IMR-90 (cell line): ENCODE measurements at regions not wholly inside any gene's neighbourhood (a gene's known extent, or its start where the extent isn't known, plus 50 kb on each side); places are given as distances from the start of the nearest gene placed in this dataset.

ENCODE experiments used
- BHLHE40 ChIP-seq: fragments of 150-350 bp; IDR thresholded peaks from 2 replicates; pipeline ENCODE4 v1.6.1; 2016; ENCODE audit warnings: mild to moderate bottlenecking, low read depth, low read length
- CHD1 ChIP-seq: IDR thresholded peaks from 2 replicates; pipeline ENCODE4 v1.6.1; 2012; ENCODE audit warnings: low read depth, low read length, improper control_type of control experiment
- RCOR1 ChIP-seq: IDR thresholded peaks from 2 replicates; pipeline ENCODE4 v1.6.1; 2012; ENCODE audit warnings: mild to moderate bottlenecking, low read length, improper control_type of control experiment; ENCODE audit not compliant: insufficient replicate concordance
- RFX5 ChIP-seq: IDR thresholded peaks from 2 replicates; pipeline ENCODE4 v1.8.0; 2012; ENCODE audit warnings: low read depth, mild to moderate bottlenecking, low read length, moderate library complexity
- SMC3 ChIP-seq: fragments of 150-350 bp; IDR thresholded peaks from 2 replicates; pipeline ENCODE4 v1.6.1; 2016; ENCODE audit warnings: low read depth, mild to moderate bottlenecking, antibody characterized with exemption, low read length, moderate library complexity
- TF ChIP-seq, protein P1 (sequence below): conservative IDR thresholded peaks from 2 replicates; pipeline ENCODE4 v1.5.1; 2012; ENCODE audit warnings: mild to moderate bottlenecking, low read depth, low read length, improper control_type of control experiment

DNA sequence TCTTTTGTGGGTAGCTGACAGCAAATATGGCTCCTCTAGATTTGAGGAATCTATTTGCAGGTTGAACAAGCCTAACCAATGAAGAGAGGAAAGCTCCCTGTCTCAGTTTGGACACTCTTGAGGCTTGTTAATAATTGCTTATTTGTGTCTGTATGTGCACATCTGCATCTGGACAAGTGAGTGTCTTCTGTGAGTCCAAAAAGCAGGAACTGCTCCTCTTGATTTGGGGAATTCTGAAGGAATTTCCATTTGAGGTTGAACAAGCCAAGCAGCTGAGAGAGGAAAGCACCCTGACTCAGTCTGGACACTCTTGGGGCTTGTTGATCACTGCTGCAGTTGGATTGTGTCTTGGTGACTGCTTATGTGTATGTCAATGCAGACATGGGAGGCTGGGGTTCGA, 211.6 kb downstream of the DTWD2 start:
- TF ChIP-seq, protein P1, sequence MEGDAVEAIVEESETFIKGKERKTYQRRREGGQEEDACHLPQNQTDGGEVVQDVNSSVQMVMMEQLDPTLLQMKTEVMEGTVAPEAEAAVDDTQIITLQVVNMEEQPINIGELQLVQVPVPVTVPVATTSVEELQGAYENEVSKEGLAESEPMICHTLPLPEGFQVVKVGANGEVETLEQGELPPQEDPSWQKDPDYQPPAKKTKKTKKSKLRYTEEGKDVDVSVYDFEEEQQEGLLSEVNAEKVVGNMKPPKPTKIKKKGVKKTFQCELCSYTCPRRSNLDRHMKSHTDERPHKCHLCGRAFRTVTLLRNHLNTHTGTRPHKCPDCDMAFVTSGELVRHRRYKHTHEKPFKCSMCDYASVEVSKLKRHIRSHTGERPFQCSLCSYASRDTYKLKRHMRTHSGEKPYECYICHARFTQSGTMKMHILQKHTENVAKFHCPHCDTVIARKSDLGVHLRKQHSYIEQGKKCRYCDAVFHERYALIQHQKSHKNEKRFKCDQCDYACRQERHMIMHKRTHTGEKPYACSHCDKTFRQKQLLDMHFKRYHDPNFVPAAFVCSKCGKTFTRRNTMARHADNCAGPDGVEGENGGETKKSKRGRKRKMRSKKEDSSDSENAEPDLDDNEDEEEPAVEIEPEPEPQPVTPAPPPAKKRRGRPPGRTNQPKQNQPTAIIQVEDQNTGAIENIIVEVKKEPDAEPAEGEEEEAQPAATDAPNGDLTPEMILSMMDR: no peak
- no peak for TF ChIP-seq BHLHE40
- TF ChIP-seq RFX5: no peak
- no peak for TF ChIP-seq SMC3
- TF ChIP-seq RCOR1: no peak
- no peak for TF ChIP-seq CHD1
